ENCODE measurements at regions not wholly inside any gene's neighbourhood (a gene's known extent, or its start where the extent isn't known, plus 50 kb on each side); places are given as distances from the start of the nearest gene placed in this dataset.

GRCh38 chr2:200089040-200089755 is 133.8 kb downstream of the MAIP1 start:
- Histone ChIP-seq H3K4me3 (ENCODE audit: low read depth in 2 of 2, low read length in 2 of 2) (no peak overlapping the region), H3K36me3 (ENCODE audit: control insufficient read depth, insufficient read depth, low read length) (no peaks in the 10 kb centered on the region), H3K9me3 (ENCODE audit: control insufficient read depth, insufficient read depth, low read depth, low read length) (no peaks in the 10 kb centered on the region), H3K27me3 (ENCODE audit: control insufficient read depth, insufficient read depth, low read length) (no peaks in the 10 kb centered on the region), H3K4me1 (ENCODE audit: control insufficient read depth, insufficient read depth, low read length) (no peaks in the 10 kb centered on the region), H3K27ac (ENCODE audit: low read length) (no peak overlapping the region)
- DNase-seq (ENCODE audit: low read depth, low spot score) (no peak), ATAC-seq (no peak)
- intact Hi-C loops (cut with micrococcal nuclease; ENCODE audit: unreplicated experiment) (no loop called here), in situ Hi-C loops (cut with HindIII; ENCODE audit: low pct_unique_long_range_greater_than_20kb, low sequenced_read_pairs) (no loop called here)
- ChIA-PET CTCF (no interaction called here), POLR2A (no interaction called here)
- TF ChIP-seq REST (IDR thresholded peaks at IDR 0.05; ENCODE audit: insufficient read depth in 1 of 2, low read depth in 2 of 2, low read length in 1 of 2) (no peak), TCF7L2 (IDR thresholded peaks at IDR 0.05; ENCODE audit: low read depth, low read length) (no peak), SIN3A (IDR thresholded peaks at IDR 0.05; ENCODE audit: borderline replicate concordance, insufficient read depth, low read depth, low read length) (no peak), POLR2AphosphoS5 (IDR thresholded peaks at IDR 0.05; ENCODE audit: low read depth, low read length) (no peak)
- TF ChIP-seq, protein P1, sequence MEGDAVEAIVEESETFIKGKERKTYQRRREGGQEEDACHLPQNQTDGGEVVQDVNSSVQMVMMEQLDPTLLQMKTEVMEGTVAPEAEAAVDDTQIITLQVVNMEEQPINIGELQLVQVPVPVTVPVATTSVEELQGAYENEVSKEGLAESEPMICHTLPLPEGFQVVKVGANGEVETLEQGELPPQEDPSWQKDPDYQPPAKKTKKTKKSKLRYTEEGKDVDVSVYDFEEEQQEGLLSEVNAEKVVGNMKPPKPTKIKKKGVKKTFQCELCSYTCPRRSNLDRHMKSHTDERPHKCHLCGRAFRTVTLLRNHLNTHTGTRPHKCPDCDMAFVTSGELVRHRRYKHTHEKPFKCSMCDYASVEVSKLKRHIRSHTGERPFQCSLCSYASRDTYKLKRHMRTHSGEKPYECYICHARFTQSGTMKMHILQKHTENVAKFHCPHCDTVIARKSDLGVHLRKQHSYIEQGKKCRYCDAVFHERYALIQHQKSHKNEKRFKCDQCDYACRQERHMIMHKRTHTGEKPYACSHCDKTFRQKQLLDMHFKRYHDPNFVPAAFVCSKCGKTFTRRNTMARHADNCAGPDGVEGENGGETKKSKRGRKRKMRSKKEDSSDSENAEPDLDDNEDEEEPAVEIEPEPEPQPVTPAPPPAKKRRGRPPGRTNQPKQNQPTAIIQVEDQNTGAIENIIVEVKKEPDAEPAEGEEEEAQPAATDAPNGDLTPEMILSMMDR (IDR thresholded peaks at IDR 0.05): no peak
- no TSS peak for BruUV-seq (replicated peaks)

GRCh38 chr2:200089756-200090109 is 134.4 kb downstream of the MAIP1 start:
- no peak for TF ChIP-seq SIN3A (IDR thresholded peaks at IDR 0.05; ENCODE audit: borderline replicate concordance, insufficient read depth, low read depth, low read length)
- TF ChIP-seq TCF7L2 (IDR thresholded peaks at IDR 0.05; ENCODE audit: low read depth, low read length): no peak
- TF ChIP-seq, protein P1 (IDR thresholded peaks at IDR 0.05): no peak
- no peak for TF ChIP-seq REST (IDR thresholded peaks at IDR 0.05; ENCODE audit: insufficient read depth in 1 of 2, low read depth in 2 of 2, low read length in 1 of 2)
- no peak for TF ChIP-seq POLR2AphosphoS5 (IDR thresholded peaks at IDR 0.05; ENCODE audit: low read depth, low read length)
- DNase-seq (ENCODE audit: low read depth, low spot score) (no peak), ATAC-seq (no peak)
- intact Hi-C loops (cut with micrococcal nuclease; ENCODE audit: unreplicated experiment): no loop called here
- POLR2A ChIA-PET: no interaction called here
- Histone ChIP-seq H3K27me3 (ENCODE audit: control insufficient read depth, insufficient read depth, low read length) (no peaks in the 10 kb centered on the region), H3K27ac (ENCODE audit: low read length) (no peak overlapping the region), H3K4me1 (ENCODE audit: control insufficient read depth, insufficient read depth, low read length) (no peaks in the 10 kb centered on the region), H3K4me3 (ENCODE audit: low read depth in 2 of 2, low read length in 2 of 2) (no peak overlapping the region), H3K9me3 (ENCODE audit: control insufficient read depth, insufficient read depth, low read depth, low read length) (no peaks in the 10 kb centered on the region), H3K36me3 (ENCODE audit: control insufficient read depth, insufficient read depth, low read length) (no peaks in the 10 kb centered on the region)
- no TSS peak for BruUV-seq (replicated peaks)
- in situ Hi-C loops (cut with HindIII; ENCODE audit: low pct_unique_long_range_greater_than_20kb, low sequenced_read_pairs): no loop called here
- CTCF ChIA-PET: no interaction called here
